Neural cell (in vitro differentiated cells): ENCODE measurements at regions not wholly inside any gene's neighbourhood (a gene's known extent, or its start where the extent isn't known, plus 50 kb on each side); places are given as distances from the start of the nearest gene placed in this dataset.

Source experiments
- H2AFZ ChIP-seq: fragments of 200-600, 300-800 bp; sonication (generic), shearing (Covaris generic); 2 replicates; pipeline ENCODE4 v1.6.0; 2014; ENCODE audit warnings: low read depth, mild to moderate bottlenecking, antibody characterized with exemption, low read length, moderate library complexity
- H3F3A ChIP-seq: fragments of 200-600 bp; shearing (Covaris generic); 2 replicates; pipeline ENCODE4 v1.6.1; 2016; ENCODE audit warnings: mild to moderate bottlenecking, moderate library complexity, mixed read lengths, antibody characterized with exemption, low read length; ENCODE audit not compliant: insufficient read depth, poor library complexity, severe bottlenecking
- H3K27ac ChIP-seq: fragments of 200-600, 300-800 bp; sonication (generic), shearing (Covaris generic); 2 replicates; pipeline ENCODE4 v1.5.1; 2014; ENCODE audit warnings: mild to moderate bottlenecking, low read length, moderate library complexity
- H3K27me3 ChIP-seq: fragments of 300-800, 200-600 bp; sonication (generic), shearing (Covaris generic); 2 replicates; pipeline ENCODE4 v1.6.0; 2014; ENCODE audit warnings: mild to moderate bottlenecking, low read depth, low read length, moderate library complexity; ENCODE audit not compliant: insufficient read depth
- H3K36me3 ChIP-seq: fragments of 300-800, 200-600 bp; sonication (generic), shearing (Covaris generic); 2 replicates; pipeline ENCODE4 v1.5.1; 2014; ENCODE audit warnings: mild to moderate bottlenecking, antibody characterized with exemption, low read length, moderate library complexity; ENCODE audit not compliant: insufficient read depth
- H3K4me2 ChIP-seq: fragments of 300-800, 200-600 bp; sonication (generic), shearing (Covaris generic); 2 replicates; pipeline ENCODE4 v1.6.0; 2014; ENCODE audit warnings: mild to moderate bottlenecking, low read length
- H3K4me3 ChIP-seq: fragments of 300-800, 200-600 bp; sonication (generic), shearing (Covaris generic); 2 replicates; pipeline ENCODE4 v1.5.1; 2014; ENCODE audit warnings: mild to moderate bottlenecking, low read length, moderate library complexity
- H3K79me2 ChIP-seq: fragments of 200-600 bp; shearing (Covaris generic); replicated peaks from 2 replicates; pipeline ENCODE4 v1.6.0; 2014; ENCODE audit warnings: mild to moderate bottlenecking, low read length, moderate library complexity; ENCODE audit not compliant: insufficient read depth
- H3K9ac ChIP-seq: fragments of 300-800, 200-600 bp; sonication (generic), shearing (Covaris generic); 2 replicates; pipeline ENCODE4 v1.6.1; 2016; ENCODE audit warnings: mild to moderate bottlenecking, low read length, mixed read lengths
- H3K9me2 ChIP-seq: fragments of 200-600 bp; shearing (Covaris generic); 2 replicates; pipeline ENCODE4 v1.6.1; 2016; ENCODE audit warnings: mild to moderate bottlenecking, low read length, mixed read lengths; ENCODE audit not compliant: insufficient read depth
- H3K9me3 ChIP-seq: fragments of 200-600, 300-800 bp; sonication (generic), shearing (Covaris generic); 2 replicates; pipeline ENCODE4 v1.6.1; 2016; ENCODE audit warnings: mild to moderate bottlenecking, mixed run types, low read length, moderate library complexity, mixed read lengths
- H4K20me1 ChIP-seq: fragments of 200-600 bp; shearing (Covaris generic); 2 replicates; pipeline ENCODE4 v1.6.1; 2016; ENCODE audit warnings: mild to moderate bottlenecking, mixed run types; ENCODE audit not compliant: insufficient read depth
- CTCF ChIP-seq: fragments of 450-650 bp; IDR thresholded peaks from 2 replicates; pipeline ENCODE4 v1.5.1; 2014; ENCODE audit warnings: antibody characterized with exemption, mild to moderate bottlenecking, moderate library complexity; ENCODE audit not compliant: poor library complexity, severe bottlenecking
- EP300 ChIP-seq: fragments of 450-650 bp; conservative IDR thresholded peaks from 2 replicates; pipeline ENCODE4 v1.6.1; 2014; ENCODE audit warnings: antibody characterized with exemption, mild to moderate bottlenecking, moderate library complexity; ENCODE audit not compliant: poor library complexity, severe bottlenecking
- EZH2 ChIP-seq: fragments of 200-600, 300-800 bp; shearing (Covaris generic), sonication (generic); IDR thresholded peaks from 2 replicates; pipeline ENCODE4 v1.6.1; 2014; ENCODE audit warnings: antibody characterized with exemption, low read length, borderline replicate concordance, mild to moderate bottlenecking; ENCODE audit not compliant: insufficient read depth, poor library complexity, severe bottlenecking
- MXI1 ChIP-seq: fragments of 450-650 bp; conservative IDR thresholded peaks from 2 replicates; pipeline ENCODE4 v1.6.1; 2014; ENCODE audit warnings: antibody characterized with exemption, mild to moderate bottlenecking; ENCODE audit not compliant: poor library complexity, severe bottlenecking
- POLR2AphosphoS5 ChIP-seq: IDR thresholded peaks from 2 replicates; pipeline ENCODE4 v1.6.1; 2012
- RAD21 ChIP-seq: fragments of 450-650 bp; conservative IDR thresholded peaks from 2 replicates; pipeline ENCODE4 v1.6.1; 2014; ENCODE audit warnings: antibody characterized with exemption, mild to moderate bottlenecking, moderate library complexity
- REST ChIP-seq: IDR thresholded peaks from 2 replicates; pipeline ENCODE4 v1.6.1; 2012; ENCODE audit warnings: borderline replicate concordance
- SMC3 ChIP-seq: fragments of 450-650 bp; conservative IDR thresholded peaks from 2 replicates; pipeline ENCODE4 v1.6.1; 2014; ENCODE audit warnings: antibody characterized with exemption, mild to moderate bottlenecking, moderate library complexity; ENCODE audit not compliant: poor library complexity
- TAF1 ChIP-seq: IDR thresholded peaks from 2 replicates; pipeline ENCODE4 v1.6.1; 2012; ENCODE audit warnings: low read depth

- no peak overlapping the region for H3K27ac ChIP-seq
- H3K9ac ChIP-seq = no peak overlapping the region
- H2AFZ ChIP-seq = no peak overlapping the region
- H3K36me3 ChIP-seq = no peaks in the 10 kb centered on the region
- H3K9me2 ChIP-seq = no peaks in the 10 kb centered on the region
- no peaks in the 10 kb centered on the region for H3K79me2 ChIP-seq
- no peak overlapping the region for H3K4me3 ChIP-seq
- TF ChIP-seq POLR2AphosphoS5 (no peak), TAF1 (no peak), CTCF (no peak), MXI1 (no peak), SMC3 (no peak), EP300 (no peak)
- H3K27me3 ChIP-seq = no peaks in the 10 kb centered on the region
- no peak overlapping the region for H3K4me2 ChIP-seq
- H3F3A ChIP-seq = no peaks in the 10 kb centered on the region
- H3K9me3 ChIP-seq = no peaks in the 10 kb centered on the region
- no peaks in the 10 kb centered on the region for H4K20me1 ChIP-seq
Measured at GRCh38 chr4:127224556-127224955, 408.2 kb upstream of the INTU start.

- Histone ChIP-seq H3K4me2 (no peak overlapping the region), H3K79me2 (no peaks in the 10 kb centered on the region), H3K9ac (no peak overlapping the region), H2AFZ (no peak overlapping the region), H3K9me2 (no peaks in the 10 kb centered on the region), H3K36me3 (no peaks in the 10 kb centered on the region), H3K27me3 (no peaks in the 10 kb centered on the region), H3F3A (no peaks in the 10 kb centered on the region), H3K4me3 (no peak overlapping the region), H3K9me3 (no peaks in the 10 kb centered on the region), H3K27ac (no peak overlapping the region), H4K20me1 (no peaks in the 10 kb centered on the region)
- TF ChIP-seq REST = no peak
- TF ChIP-seq MXI1 = no peak
- no peak for TF ChIP-seq EZH2
- TF ChIP-seq EP300 = no peak
- no peak for TF ChIP-seq RAD21
Measured at GRCh38 chr4:127229855-127230608, 402.7 kb upstream of the INTU start.
